ENCODE measurements at regions not wholly inside any gene's neighbourhood (a gene's known extent, or its start where the extent isn't known, plus 50 kb on each side); places are given as distances from the start of the nearest gene placed in this dataset.

DNA sequence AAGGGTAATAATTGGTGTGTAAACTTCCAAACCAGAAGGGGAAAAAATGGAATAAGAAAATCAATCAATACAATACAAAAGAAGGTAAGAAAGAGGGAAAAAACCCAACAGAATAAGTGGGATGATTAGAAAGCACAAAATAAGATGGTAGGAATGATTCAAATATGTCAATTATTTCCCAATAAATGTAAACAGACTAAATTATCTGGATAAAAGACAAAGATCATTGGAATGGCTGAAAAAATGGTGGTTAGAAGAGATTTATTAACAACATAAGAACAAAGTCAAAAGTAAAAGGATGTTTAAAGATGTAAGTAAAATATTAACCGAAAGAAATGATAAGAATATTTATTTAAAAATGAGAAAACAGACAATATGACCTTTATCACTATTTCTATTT lies 103.5 kb upstream of the YWHAQ start:
- TF ChIP-seq, protein P1, sequence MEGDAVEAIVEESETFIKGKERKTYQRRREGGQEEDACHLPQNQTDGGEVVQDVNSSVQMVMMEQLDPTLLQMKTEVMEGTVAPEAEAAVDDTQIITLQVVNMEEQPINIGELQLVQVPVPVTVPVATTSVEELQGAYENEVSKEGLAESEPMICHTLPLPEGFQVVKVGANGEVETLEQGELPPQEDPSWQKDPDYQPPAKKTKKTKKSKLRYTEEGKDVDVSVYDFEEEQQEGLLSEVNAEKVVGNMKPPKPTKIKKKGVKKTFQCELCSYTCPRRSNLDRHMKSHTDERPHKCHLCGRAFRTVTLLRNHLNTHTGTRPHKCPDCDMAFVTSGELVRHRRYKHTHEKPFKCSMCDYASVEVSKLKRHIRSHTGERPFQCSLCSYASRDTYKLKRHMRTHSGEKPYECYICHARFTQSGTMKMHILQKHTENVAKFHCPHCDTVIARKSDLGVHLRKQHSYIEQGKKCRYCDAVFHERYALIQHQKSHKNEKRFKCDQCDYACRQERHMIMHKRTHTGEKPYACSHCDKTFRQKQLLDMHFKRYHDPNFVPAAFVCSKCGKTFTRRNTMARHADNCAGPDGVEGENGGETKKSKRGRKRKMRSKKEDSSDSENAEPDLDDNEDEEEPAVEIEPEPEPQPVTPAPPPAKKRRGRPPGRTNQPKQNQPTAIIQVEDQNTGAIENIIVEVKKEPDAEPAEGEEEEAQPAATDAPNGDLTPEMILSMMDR (IDR thresholded peaks at IDR 0.05) = no peak
- TF ChIP-seq POLR2A (IDR thresholded peaks at IDR 0.05) = no peak
